MV-4-11 (cell line): ENCODE measurements at regions not wholly inside any gene's neighbourhood (a gene's known extent, or its start where the extent isn't known, plus 50 kb on each side); places are given as distances from the start of the nearest gene placed in this dataset.

Source experiments
- DNase-seq: peaks from one replicate; lab custom pipeline; 2025; lab: John Stamatoyannopoulos, UW

DNA sequence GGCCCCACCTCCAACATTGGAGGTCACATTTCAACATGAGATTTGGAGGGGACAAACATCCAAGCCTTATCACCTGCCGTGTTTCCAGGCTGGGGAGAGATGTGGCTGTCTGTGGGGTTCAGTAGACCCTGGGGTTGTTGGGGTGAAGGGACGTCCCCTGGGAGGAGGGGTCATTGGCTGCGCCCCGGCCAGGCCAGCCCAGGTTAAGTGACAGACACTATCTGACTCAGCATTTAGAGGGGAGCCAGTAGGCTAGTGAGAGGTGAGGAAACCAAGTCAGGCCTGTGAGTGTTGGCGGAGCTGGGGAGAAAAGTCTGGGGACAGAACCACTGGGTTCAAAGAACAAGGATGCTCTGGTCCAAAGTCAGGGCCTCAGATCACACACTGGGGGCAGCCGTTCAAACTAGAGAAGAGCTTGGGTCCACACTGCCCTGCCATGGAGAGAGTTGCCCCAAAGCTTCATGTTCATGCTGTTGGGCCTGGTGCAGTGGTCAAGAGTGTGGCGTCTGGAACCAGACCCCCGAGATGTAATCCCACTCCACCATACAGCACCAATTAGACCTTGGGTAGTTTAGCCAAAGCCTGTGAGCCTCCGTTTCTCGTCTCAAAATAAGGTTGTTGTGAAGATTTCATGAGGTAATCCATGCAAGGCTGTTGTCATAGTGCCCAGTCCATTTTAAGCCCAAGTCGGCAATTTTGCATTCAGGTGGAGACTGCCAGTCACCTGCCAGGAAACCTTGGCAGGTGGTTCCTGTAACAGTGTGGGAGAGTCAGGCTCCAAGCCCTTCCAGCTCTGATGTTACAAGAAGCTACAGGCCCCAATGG lies 1289.6 kb downstream of the TBC1D22A start:
- no peak for DNase-seq

DNA sequence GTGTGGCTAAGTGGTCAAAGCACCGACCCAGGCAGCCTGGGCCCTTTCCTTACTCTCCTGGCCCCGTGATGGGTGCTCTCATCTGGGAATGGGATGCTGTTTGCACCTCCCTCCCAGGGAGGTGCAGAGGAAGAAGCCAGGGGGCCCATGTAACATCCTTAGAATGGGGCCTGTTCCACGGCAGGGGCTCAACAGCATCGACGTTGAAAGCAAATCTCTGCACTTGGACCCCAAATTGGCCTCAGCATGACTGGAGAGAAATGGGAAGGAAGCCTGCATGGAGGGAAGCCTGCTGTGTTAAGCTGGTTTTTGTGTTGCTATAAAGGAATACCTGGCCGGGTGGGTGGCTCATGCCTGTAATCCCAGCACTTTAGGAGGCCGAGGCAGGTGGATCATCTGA lies 1288.4 kb downstream of the TBC1D22A start:
- DNase-seq: no peak

DNA sequence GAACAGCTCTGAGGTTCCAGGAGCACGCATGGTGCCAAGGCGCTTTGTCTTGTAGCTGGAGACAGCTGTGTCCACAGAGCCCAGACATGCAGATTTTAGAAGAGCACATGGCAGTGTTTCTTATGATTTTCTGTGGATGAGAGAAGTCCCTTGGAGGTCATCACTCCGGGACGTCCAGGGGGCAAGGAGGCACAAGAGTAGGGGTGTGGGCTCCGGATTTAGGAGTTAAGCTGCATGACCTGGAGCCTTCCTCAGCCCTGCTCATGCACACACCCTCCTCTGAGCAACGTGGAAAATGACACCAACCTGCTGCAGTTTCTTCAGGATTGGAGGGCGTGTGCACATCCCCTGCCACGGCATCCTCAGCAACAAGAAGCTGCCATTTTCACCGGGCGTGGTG lies 1286.7 kb downstream of the TBC1D22A start:
- no peak for DNase-seq

DNA sequence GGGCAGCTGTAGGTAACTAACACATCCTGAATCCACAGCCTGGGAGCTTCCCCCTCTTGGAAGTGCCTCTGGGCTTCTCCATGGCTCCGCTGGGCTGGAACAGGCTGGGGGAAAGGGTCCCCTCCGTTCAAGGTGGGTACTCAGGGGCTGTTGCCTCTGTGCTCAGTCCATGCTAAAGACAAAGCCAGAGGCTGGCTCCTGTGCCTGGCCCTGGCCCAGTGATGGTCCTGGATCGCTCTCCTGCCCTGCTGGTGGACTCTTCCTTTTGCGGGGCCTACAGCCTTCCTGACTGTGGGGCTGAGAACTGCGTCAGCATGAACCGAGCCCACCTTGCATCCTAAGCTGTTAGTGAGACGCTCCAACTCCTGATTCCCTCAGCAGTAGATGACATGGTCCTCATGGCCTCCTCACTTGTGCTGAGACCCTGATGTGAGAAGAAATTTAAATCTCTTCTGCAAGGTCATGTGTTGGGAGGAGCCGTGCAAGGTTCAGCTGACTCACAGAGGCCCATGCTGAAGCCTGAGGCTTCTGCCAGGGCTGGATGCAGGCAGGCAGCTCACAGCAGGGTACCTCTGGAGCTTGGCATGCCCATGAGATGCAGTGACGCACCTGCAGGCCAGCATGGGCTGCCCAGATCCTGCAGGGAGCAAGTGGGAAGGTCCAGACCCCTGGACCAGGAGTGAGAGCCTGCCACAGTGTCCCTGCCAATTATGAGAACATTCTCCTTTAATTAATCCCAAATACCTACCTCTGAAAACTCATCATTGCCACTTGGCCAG lies 1285.5 kb downstream of the TBC1D22A start:
- no peak for DNase-seq

DNA sequence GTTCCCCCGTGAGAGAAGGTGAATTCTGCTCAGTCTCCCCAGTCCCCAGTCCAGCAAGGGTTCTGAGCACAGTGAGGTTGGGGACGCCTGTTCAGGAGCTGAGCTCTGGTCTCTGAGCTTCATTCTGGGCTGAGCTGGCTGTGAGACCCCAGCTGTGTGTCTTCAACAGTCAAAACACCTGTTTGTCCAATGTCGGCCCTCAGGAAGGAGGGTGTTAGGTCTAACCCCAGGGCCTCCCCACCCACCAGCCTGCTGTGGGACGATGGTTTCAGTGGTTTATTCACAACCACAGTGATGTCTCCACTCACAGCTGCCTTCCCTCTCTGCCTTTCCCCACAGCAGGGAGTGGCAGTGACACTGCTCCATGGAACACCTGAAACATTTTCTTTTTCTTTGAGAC lies 1282.9 kb downstream of the TBC1D22A start:
- peak; percentile 80 for DNase-seq

DNA sequence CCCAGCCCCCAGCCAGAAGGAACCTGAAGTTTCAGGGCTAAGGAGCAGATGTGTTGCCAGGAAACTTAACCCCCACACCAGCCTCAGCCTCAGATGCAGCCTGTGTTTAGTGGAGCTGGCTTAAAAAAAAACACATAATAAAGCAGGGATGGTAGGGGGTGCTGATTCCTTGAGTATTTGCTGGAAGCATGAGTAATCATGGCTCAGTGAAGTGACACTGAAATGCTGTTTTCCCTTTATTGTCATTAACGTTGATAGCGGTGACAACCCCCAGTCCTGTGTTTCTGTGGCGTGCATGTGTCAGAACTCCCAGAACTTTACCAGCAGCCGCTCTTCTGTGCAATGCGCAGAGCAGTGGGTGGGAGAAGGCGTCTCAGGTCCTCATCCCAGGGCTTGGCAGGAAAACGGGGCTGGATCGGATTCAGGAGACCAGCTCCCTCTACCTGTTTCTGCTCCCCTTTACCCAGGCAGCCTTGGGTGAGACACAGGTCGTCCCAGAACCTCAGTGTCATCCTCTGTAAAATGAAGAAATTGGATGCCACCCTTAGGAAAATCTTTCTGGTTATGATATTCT lies 1282.1 kb downstream of the TBC1D22A start:
- DNase-seq: no peak

DNA sequence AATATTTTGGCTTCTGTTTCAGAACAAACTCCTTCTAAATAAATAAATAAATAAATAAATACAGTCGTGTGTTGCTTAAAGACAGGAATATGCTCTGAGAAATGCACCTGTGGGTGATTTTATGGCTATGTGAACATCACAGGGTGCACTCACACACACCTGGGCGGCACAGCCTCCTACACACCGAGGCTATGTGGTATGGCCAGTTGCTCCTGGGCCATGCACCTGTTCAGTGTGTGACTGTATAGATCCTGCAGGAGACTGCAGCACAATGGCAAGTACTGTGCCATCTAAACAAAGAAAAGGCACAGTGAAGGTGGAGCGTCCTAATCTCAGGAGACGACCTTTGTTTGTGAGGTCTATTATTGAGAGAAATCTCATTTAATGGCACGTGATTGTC lies 1281.1 kb downstream of the TBC1D22A start:
- DNase-seq: no peak

DNA sequence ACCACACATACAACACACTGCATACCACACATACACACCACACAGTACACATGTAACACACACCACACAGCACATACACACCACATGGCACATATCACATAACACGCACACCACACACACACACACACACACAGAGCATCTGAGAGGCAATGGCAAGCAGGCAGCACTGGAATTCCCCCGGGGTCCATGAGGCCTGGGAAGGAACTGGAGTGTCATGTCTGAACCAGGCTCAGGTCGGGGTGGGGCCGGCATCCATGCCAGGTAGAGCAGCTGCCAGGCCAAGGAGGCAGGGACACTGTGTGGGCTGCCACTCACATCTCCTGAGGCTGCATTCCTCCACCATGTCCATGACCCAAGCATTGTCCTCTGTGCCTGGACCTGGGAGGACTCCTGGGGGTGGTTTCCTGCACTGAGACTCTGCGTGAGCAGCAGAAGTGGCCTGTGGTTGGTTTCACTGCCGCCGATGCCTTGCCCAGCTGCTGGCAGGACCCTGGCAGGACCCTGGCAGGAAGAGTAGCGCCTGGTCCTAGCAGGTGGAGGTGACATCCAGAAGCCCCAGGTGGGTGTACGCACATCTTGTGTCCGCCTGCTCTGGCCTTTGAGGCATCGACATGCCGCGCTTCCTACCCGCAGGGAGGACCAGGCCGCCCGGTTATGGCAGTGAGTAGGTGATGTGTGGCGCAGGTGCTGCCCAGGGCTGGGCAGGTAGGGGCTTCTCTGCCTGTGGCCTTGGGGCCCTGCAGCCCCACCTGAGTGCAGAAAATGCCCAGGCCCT lies 1280.4 kb downstream of the TBC1D22A start:
- DNase-seq: no peak

DNA sequence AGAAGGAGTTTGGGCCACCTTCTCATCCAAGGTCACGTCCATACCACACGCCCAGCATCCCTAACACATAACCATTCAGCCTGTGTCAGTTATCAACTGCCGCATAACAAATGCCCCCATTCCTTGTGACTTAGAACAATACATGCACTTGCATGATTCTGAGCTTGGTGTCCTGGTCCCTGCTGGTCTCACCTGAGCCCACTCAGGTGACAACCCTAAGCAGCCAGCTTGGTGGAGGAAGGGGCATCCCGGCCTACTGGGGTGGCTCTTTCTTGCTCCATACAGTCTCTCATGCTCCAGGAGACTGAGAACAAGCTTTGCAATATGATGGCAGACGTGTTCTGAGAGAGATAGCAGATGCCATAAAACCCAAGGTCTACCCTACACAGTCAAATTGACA lies 1276.9 kb downstream of the TBC1D22A start:
- DNase-seq: no peak

DNA sequence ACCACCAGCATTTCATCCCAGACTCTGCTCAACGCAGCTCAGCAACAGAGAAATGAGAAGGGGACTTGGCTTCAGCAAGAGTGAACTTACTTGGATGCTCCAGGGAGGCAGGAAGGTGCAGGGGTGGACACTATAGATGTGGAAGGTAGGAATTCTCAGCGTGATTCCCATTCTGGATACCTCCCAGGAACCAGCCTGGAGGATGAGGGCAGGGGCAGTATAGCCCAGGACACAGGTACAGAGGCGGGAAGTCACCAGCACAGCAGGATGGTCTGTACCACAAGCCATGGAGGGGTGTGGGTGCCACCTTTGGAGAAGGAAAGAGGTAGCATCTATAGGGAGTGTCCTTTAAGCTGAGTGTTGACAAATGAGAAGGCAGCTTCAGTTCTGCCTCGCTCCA lies 1275.2 kb downstream of the TBC1D22A start:
- no peak for DNase-seq

DNA sequence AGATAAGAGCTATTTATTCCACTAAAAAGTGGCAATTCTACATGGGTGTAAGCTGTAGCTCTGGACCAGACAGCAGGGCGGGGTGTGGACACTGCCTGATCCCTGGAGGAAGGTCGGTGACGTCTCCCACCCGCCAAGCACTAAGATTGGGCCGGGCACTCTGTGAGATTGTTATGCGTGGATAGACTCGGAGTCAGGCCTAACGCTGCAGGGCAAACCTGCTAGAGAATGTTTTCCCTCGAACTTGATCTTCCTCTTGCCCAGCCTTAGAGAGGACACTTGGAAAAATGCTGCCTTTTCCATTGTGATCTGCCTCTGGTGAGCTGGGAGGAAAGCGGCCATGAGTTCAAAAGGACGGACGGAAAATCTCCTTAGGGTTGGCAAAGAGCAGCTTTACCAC lies 1273.4 kb downstream of the TBC1D22A start:
- no peak for DNase-seq

DNA sequence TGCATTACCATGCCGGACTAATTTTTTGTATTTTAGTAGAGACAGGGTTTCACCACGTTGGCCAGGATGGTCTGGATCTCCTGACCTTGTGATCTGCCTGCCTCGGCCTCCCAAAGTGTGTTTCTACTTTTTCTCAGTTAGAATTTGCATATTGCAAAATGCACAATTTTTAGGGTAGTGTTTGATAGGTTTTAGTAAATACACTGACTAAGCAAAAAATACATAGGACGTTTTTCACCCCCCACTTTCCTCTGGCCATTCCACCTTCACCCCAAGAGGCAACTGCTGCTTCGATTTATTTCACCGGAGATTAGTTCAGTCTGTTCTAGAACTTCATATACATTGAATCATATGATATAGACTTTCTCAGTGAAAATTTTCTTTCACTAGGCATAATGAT lies 1269.1 kb downstream of the TBC1D22A start:
- DNase-seq: no peak

DNA sequence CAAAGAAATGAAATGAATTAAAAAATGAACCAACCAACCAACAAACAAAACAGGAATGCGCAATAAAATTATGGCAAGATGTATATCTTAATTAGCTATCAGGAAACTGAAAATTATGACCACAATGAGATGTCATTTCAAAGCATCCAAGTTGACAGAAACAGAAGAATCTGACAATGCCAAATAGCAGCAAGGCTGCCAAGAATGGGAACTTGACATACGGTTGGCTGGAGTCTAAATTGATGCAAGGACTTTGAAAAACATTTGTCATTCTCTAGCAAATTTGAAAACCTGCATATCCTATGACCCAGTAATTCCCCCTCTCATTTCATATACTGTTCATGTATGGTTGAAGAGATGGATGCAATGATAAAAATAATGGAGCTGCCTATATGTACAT lies 1262.6 kb downstream of the TBC1D22A start:
- DNase-seq: no peak

DNA sequence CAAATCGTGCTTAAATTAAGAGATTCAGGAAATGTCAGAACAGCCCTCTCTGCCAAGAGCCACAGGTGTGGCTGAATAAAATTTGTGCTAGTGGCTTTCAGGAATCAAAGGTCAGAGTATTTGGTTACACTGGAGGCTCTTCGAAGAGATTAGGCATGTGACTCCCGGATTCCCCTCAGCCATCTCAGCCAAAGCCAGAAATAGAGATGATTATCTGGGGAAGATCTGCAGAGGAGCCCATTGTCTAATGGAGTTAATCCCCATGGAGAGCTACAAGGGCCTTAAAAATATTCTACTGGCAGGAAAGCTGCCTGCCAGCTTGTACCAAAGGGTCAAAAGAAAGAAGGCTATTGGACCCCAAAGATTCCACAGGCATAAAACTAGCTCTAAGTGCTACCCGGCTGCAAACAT lies 1259.5 kb downstream of the TBC1D22A start:
- DNase-seq: no peak

DNA sequence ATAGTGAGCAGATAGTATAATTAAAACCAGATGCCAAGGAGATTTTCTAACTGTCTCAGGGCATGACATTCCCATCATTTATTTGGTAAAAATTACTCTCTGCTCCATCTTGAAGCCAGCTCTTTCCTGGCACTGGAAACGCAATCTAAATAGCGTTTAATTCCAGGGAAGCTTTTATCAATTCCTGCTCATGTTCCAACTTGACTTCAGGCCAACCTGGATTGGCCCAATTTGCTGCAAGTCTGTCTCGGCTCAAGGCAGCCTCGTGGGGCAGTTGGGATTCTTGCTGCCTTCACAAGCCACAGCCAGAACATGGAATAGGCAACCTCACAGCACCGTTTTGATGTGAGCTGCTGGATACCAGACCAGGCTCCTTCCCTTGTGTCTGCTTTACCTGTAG lies 1255.9 kb downstream of the TBC1D22A start:
- no peak for DNase-seq

DNA sequence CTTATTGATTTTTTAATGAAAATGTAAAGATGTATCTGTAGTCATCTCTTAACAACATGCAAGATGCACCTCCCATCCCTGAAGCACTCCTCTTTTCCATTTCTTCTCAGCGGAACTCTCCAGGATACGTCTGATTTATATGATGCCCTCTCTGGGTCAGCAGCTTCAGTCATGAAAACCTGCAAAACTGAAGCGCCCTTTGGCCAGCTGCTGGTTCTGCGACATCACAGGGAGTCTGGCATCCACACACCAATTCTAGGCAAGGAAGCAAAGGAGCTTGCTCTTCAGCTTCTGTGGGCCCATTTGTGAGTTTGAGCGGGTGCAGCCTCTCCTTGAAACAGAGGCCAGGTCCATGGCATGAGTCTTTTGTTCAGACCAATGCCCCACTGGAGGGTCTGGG lies 1253.3 kb downstream of the TBC1D22A start:
- no peak for DNase-seq

DNA sequence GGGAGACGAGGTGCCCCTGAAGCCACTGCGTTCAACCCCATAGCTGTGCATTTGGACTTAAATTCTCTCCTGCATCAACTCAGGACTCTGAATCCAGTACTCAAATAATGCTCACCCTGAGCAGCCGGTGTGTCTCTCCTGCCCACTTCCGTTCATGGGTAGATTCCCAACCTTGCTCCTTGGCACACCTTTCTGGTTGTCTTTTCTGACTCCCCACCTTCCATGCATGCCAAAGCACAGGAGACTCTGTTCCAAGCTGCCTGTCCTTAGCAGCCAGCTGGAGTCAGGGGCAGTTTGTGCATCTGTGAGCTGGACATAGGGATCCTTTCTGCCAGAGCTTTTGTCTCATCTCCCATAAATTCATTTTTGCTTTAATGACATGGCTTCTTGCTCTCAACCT lies 1242.5 kb downstream of the TBC1D22A start:
- no peak for DNase-seq

DNA sequence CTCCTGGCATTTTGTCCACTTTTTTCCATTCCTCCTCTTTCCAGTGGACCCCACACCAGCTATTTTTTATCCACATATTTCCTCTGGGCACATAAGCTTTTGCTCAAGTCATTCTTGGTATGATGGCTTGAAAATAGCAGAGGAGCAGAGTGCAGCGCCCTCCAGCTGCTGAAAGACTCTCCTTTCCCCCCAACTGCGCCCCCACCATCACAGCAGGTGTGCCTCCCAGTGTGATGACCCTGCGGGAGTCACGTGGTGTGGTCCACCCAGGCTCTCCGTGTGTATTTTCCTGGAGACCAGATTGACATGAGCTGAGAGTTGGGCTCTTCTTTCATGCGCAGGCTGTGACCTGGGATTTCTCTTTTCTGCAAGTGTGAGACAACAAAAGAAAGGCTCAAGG lies 1241.6 kb downstream of the TBC1D22A start:
- DNase-seq: no peak

DNA sequence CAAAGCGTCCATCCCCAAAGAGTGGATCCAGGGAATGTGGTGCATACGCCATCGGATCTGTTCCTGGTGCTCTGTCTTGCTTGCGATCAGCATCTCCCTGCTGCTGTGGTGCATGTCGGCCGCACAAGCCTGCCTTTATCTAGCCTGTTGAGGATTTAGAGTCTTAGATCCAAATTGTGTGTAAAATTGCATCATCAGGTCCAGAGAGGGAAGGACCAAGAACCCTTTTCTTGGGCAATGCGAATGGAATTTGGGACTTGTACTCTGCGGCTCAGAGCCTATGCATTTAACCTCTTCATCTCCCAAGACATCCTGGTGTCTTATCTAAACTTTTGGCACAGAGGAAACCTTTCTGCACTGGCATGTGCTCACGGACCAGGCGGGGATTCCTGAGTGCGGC lies 1238.7 kb downstream of the TBC1D22A start:
- DNase-seq: no peak

DNA sequence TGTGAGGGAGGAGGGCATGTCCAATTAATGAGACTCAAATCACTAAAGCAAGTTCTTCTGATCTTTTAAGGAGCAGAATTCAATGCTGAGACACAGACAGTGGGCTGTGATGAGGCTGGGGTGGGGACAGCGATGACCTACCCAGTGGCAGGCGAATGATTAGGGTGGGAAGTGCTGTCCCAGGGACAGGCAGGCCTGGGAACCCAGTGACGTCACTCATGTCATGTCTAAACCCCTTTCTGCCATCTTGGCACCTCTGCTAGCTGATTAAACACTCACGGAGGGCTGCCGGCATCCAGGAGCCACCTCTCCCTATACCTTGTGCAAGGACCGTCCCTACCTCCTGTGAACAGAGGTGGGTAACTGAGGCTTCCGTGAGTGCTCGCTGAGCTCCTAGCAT lies 1235.2 kb downstream of the TBC1D22A start:
- DNase-seq: no peak

DNA sequence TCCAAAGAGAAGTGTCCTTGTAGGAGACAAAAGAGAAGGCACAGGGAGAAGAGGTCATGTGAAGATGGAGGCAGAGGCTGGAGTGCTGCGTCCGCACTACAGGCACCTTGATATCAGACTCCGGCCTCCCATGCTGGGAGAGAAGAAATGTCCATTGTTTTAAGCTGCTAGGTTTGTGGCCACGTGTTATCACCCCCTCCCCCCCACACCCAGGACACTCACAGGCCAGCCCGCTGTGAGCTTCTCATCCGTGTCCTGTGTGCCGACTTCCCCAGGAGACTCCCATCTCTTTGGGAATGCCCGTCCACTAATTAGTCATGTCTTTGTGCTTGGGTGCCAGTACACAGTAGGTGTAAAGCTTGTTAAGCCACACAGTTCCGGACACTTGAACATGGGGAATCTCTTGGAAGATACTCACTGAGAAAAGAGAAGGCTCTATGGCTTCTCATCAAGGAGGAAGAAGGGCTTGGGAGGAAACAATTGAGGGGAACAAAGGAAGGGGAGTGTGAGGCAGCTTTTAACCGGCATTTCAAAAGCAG lies 1234.7 kb downstream of the TBC1D22A start:
- DNase-seq: no peak

DNA sequence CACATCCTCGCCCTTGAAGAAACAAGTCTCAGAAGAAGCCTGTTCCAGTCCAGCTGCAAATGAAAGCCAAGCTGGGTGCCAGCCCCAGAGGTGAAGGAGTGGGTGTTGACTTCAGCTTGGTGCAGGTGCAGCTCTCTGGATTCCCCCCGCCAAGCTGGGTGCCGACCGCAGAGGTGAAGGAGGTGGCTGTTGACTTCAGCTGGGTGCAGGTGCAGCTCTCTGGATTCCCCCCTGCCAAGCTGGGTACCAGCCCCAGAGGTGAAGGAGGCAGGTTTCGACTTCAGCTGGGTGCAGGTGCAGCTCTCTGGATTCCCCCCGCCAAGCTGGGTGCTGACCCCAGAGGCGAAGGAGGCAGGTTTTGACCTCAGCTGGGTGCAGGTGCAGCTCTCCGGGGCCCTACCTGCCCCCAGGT lies 1234.0 kb downstream of the TBC1D22A start:
- DNase-seq: no peak
